ENCODE measurements at regions not wholly inside any gene's neighbourhood (a gene's known extent, or its start where the extent isn't known, plus 50 kb on each side); places are given as distances from the start of the nearest gene placed in this dataset.

- no peak overlapping the region for H3K18ac ChIP-seq (ENCODE audit: low read length)
- no peaks in the 10 kb centered on the region for H3K9me3 ChIP-seq (ENCODE audit: insufficient read depth, low read depth, low read length)
- no peak overlapping the region for H3K23ac ChIP-seq (ENCODE audit: low read length)
- no peak overlapping the region for H4K91ac ChIP-seq (ENCODE audit: low read depth, low read length)
- no peak overlapping the region for H3K4me2 ChIP-seq (ENCODE audit: low read length)
- H3K79me2 ChIP-seq (ENCODE audit: control insufficient read depth, insufficient read depth, low read length, poor library complexity) = no peaks in the 10 kb centered on the region
- peak overlapping the region; percentile 15 for H2BK12ac ChIP-seq (ENCODE audit: low read length)
- no peak overlapping the region for H3K4me3 ChIP-seq (ENCODE audit: low read depth, low read length)
- H2AK5ac ChIP-seq (ENCODE audit: low read length) = peak overlapping the region; percentile 92
- no peak overlapping the region for H3K4ac ChIP-seq (ENCODE audit: low read depth, low read length)
- peaks cover 2% of the 10 kb centered on the region for H3K79me1 ChIP-seq (ENCODE audit: low read length)
- no peak overlapping the region for H4K12ac ChIP-seq (ENCODE audit: low read depth, low read length)
- no peak for DNase-seq
- H3K27ac ChIP-seq (ENCODE audit: low read depth, low read length) = no peak overlapping the region
- H3K27me3 ChIP-seq (ENCODE audit: insufficient read depth, low read length) = no peaks in the 10 kb centered on the region
- no peak overlapping the region for H2AFZ ChIP-seq (ENCODE audit: insufficient read depth, low read length, poor library complexity)
- H3K9ac ChIP-seq (ENCODE audit: low read length) = no peak overlapping the region
- H3K4me1 ChIP-seq (ENCODE audit: control insufficient read depth in 1 of 2, insufficient read depth in 2 of 2, low read length in 2 of 2) = peaks cover 10 to 13% of the 10 kb centered on the region in 2 experiments
- no peak overlapping the region for H4K8ac ChIP-seq (ENCODE audit: low read depth, low read length)
- no CpG with 5 or more reads among the region's 7 CpGs for WGBS (ENCODE audit: extremely low coverage, insufficient coverage, insufficient read length)
- H3K14ac ChIP-seq (ENCODE audit: low read length) = no peak overlapping the region
- no peaks in the 10 kb centered on the region for H3K36me3 ChIP-seq (ENCODE audit: control insufficient read depth in 1 of 2, insufficient read depth in 2 of 2, low read length in 2 of 2)
- H2BK120ac ChIP-seq (ENCODE audit: insufficient read depth, low read length, poor library complexity) = peak overlapping the region; percentile 75
- H2BK5ac ChIP-seq (ENCODE audit: low read depth, low read length, poor library complexity) = no peak overlapping the region
Observed at GRCh38 chr7:130910949-130911944, 177.2 kb upstream of the KLF14 start.

DNA sequence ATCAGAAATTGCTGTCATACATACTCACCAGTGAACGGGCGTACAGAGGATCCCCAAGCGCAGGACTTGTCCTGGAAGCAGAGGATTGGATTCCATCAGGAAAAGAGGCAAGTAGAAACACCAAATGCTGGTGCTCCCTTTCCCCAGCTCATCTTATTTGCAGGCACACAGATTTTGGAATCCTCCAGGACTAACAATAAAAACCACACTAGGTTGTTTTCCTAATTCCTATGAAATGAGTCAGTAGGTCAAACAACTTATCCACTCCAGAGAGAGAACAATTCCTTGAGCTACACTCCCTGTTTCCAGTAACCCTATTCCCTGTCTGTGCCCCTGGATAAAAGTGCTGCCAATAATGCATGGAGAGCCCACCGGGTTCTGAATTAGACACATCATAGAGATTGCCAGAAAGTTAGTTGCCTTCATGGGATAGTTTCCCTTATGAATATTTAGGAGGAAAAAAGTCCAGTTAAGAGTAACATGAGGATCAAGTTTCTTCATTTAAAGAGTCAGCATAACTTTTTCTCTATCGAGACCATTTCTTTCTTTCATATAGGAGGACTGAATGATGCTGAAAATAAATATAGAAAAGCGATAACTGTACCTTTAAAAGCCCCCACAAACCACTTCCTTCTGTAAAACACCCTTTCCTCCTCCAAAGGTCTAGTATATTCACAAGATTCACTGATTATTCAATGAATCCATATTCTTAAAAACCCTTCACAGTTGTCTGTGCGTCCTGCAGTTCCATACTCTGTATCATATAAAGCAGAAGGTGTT lies 178.3 kb upstream of the KLF14 start:
- DNase-seq = no peak
- peak overlapping the region; percentile 53 for H2BK5ac ChIP-seq (ENCODE audit: low read depth, low read length, poor library complexity)
- no peaks in the 10 kb centered on the region for H3K9me3 ChIP-seq (ENCODE audit: insufficient read depth, low read depth, low read length)
- peaks cover 2% of the 10 kb centered on the region for H3K79me1 ChIP-seq (ENCODE audit: low read length)
- no peaks in the 10 kb centered on the region for H3K27me3 ChIP-seq (ENCODE audit: insufficient read depth, low read length)
- no peak overlapping the region for H4K91ac ChIP-seq (ENCODE audit: low read depth, low read length)
- no CpG with 5 or more reads among the region's 7 CpGs for WGBS (ENCODE audit: extremely low coverage, insufficient coverage, insufficient read length)
- H3K14ac ChIP-seq (ENCODE audit: low read length) = no peak overlapping the region
- H2BK12ac ChIP-seq (ENCODE audit: low read length) = peak overlapping the region; percentile 50
- no peak overlapping the region for H2AFZ ChIP-seq (ENCODE audit: insufficient read depth, low read length, poor library complexity)
- H3K18ac ChIP-seq (ENCODE audit: low read length) = no peak overlapping the region
- H3K27ac ChIP-seq (ENCODE audit: low read depth, low read length) = peak overlapping the region; percentile 69
- H4K12ac ChIP-seq (ENCODE audit: low read depth, low read length) = no peak overlapping the region
- H3K4me3 ChIP-seq (ENCODE audit: low read depth, low read length) = no peak overlapping the region
- H3K79me2 ChIP-seq (ENCODE audit: control insufficient read depth, insufficient read depth, low read length, poor library complexity) = no peaks in the 10 kb centered on the region
- peaks cover 10 to 13% of the 10 kb centered on the region in 2 experiments for H3K4me1 ChIP-seq (ENCODE audit: control insufficient read depth in 1 of 2, insufficient read depth in 2 of 2, low read length in 2 of 2)
- no peaks in the 10 kb centered on the region for H3K36me3 ChIP-seq (ENCODE audit: control insufficient read depth in 1 of 2, insufficient read depth in 2 of 2, low read length in 2 of 2)
- no peak overlapping the region for H3K23ac ChIP-seq (ENCODE audit: low read length)
- no peak overlapping the region for H3K4ac ChIP-seq (ENCODE audit: low read depth, low read length)
- H2AK5ac ChIP-seq (ENCODE audit: low read length) = no peak overlapping the region
- H3K4me2 ChIP-seq (ENCODE audit: low read length) = peak overlapping the region; percentile 40
- H3K9ac ChIP-seq (ENCODE audit: low read length) = no peak overlapping the region
- H4K8ac ChIP-seq (ENCODE audit: low read depth, low read length) = no peak overlapping the region
- peak overlapping the region; percentile 49 for H2BK120ac ChIP-seq (ENCODE audit: insufficient read depth, low read length, poor library complexity)

- no peaks in the 10 kb centered on the region for H3K36me3 ChIP-seq (ENCODE audit: control insufficient read depth in 1 of 2, insufficient read depth in 2 of 2, low read length in 2 of 2)
- no peaks in the 10 kb centered on the region for H3K9me3 ChIP-seq (ENCODE audit: insufficient read depth, low read depth, low read length)
- H3K4me3 ChIP-seq (ENCODE audit: low read depth, low read length) = no peak overlapping the region
- H3K79me1 ChIP-seq (ENCODE audit: low read length) = peaks cover 2% of the 10 kb centered on the region
- no peak overlapping the region for H4K8ac ChIP-seq (ENCODE audit: low read depth, low read length)
- H4K91ac ChIP-seq (ENCODE audit: low read depth, low read length) = no peak overlapping the region
- no peak overlapping the region for H2AFZ ChIP-seq (ENCODE audit: insufficient read depth, low read length, poor library complexity)
- no peak overlapping the region for H3K18ac ChIP-seq (ENCODE audit: low read length)
- H3K27ac ChIP-seq (ENCODE audit: low read depth, low read length) = peak overlapping the region; percentile 17
- H3K4me2 ChIP-seq (ENCODE audit: low read length) = no peak overlapping the region
- no peaks in the 10 kb centered on the region for H3K79me2 ChIP-seq (ENCODE audit: control insufficient read depth, insufficient read depth, low read length, poor library complexity)
- no peak overlapping the region for H2AK5ac ChIP-seq (ENCODE audit: low read length)
- H2BK5ac ChIP-seq (ENCODE audit: low read depth, low read length, poor library complexity) = peak overlapping the region; percentile 53
- no peak overlapping the region for H3K9ac ChIP-seq (ENCODE audit: low read length)
- no peak overlapping the region for H3K23ac ChIP-seq (ENCODE audit: low read length)
- H3K27me3 ChIP-seq (ENCODE audit: insufficient read depth, low read length) = no peaks in the 10 kb centered on the region
- peak overlapping the region; percentile 49 for H2BK120ac ChIP-seq (ENCODE audit: insufficient read depth, low read length, poor library complexity)
- H3K4me1 ChIP-seq (ENCODE audit: control insufficient read depth in 1 of 2, insufficient read depth in 2 of 2, low read length in 2 of 2) = peaks cover 10 to 13% of the 10 kb centered on the region in 2 experiments
- H3K4ac ChIP-seq (ENCODE audit: low read depth, low read length) = no peak overlapping the region
- WGBS (ENCODE audit: extremely low coverage, insufficient coverage, insufficient read length) = no CpG with 5 or more reads among the region's 18 CpGs
- H3K14ac ChIP-seq (ENCODE audit: low read length) = no peak overlapping the region
- peak overlapping the region; percentile 50 for H2BK12ac ChIP-seq (ENCODE audit: low read length)
- peak; percentile 92 for DNase-seq
- no peak overlapping the region for H4K12ac ChIP-seq (ENCODE audit: low read depth, low read length)
Observed at GRCh38 chr7:130912862-130913638, 179.0 kb upstream of the KLF14 start.

Data from trophoblast cell (in vitro differentiated cells and primary cell).